ENCODE measurements at regions not wholly inside any gene's neighbourhood (a gene's known extent, or its start where the extent isn't known, plus 50 kb on each side); places are given as distances from the start of the nearest gene placed in this dataset.

DNA sequence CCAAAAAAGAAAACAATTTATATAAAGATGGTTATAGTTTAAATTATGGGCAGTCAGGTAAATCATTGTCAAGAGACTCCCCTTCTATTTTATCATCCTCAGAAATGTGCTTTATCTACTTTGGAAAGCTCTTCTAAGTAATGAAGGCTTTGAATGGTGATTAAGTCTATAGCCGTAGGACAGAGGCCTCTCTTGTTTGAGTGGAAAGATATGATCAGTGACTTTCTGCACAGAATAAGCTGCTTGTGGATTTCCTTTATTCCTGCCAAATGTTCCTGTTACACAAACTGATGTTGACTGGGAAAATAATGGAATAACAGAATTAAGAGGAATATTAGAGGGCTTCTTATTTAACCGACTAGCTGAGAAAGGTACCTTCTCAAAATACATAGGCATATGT is 174.6 kb upstream of the IVNS1ABP start:
- TF ChIP-seq, protein P1, sequence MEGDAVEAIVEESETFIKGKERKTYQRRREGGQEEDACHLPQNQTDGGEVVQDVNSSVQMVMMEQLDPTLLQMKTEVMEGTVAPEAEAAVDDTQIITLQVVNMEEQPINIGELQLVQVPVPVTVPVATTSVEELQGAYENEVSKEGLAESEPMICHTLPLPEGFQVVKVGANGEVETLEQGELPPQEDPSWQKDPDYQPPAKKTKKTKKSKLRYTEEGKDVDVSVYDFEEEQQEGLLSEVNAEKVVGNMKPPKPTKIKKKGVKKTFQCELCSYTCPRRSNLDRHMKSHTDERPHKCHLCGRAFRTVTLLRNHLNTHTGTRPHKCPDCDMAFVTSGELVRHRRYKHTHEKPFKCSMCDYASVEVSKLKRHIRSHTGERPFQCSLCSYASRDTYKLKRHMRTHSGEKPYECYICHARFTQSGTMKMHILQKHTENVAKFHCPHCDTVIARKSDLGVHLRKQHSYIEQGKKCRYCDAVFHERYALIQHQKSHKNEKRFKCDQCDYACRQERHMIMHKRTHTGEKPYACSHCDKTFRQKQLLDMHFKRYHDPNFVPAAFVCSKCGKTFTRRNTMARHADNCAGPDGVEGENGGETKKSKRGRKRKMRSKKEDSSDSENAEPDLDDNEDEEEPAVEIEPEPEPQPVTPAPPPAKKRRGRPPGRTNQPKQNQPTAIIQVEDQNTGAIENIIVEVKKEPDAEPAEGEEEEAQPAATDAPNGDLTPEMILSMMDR (conservative IDR thresholded peaks at IDR 0.05): no peak
- TF ChIP-seq ZFX (IDR thresholded peaks at IDR 0.05): no peak
- H3K27ac ChIP-seq: no peak overlapping the region

DNA sequence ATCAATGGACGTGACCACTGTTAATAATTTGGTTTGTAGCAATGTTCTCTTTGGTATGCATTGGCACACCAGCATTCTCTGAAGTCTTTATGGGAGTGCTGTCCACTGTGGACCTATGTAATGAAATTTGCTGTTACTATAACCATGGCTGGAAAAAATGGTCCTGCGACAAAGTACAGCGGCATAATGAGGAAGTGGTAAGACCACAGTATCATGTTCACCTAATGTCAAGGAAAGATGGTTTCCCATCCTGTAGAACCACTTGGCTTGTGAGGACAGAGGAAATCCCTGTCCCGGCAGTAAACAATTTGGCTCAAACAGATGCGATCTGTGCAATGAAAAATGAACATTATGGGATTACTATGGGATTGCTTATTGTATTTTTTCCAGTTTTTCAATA is 173.9 kb upstream of the IVNS1ABP start:
- no peak overlapping the region for H3K27ac ChIP-seq

DNA sequence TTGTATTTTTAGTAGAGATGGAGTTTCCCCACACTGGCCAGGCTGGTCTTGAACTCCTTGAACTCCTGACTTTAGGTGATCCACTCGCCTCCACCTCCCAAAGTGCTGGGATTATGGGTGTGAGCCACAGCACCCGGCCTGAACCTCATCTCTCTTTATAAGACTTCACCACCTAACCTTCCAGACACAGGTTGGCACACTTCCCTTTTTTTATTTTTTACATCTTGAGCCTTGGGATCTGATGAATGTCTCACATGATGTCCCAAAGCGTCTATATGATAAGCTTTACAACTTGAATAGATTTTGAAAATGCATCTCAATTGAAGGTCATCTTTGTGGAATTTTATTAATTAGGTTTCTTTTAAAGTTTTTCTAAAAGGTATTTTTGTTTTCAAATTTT is 172.4 kb upstream of the IVNS1ABP start:
- TF ChIP-seq ZFX (IDR thresholded peaks at IDR 0.05): no peak
- TF ChIP-seq, protein P1 (conservative IDR thresholded peaks at IDR 0.05): no peak
- H3K27ac ChIP-seq: no peak overlapping the region

More for the DNA sequence above, 173.9 kb upstream of the IVNS1ABP start:
- TF ChIP-seq, protein P1 (conservative IDR thresholded peaks at IDR 0.05): no peak
- no peak for TF ChIP-seq ZFX (IDR thresholded peaks at IDR 0.05)

DNA sequence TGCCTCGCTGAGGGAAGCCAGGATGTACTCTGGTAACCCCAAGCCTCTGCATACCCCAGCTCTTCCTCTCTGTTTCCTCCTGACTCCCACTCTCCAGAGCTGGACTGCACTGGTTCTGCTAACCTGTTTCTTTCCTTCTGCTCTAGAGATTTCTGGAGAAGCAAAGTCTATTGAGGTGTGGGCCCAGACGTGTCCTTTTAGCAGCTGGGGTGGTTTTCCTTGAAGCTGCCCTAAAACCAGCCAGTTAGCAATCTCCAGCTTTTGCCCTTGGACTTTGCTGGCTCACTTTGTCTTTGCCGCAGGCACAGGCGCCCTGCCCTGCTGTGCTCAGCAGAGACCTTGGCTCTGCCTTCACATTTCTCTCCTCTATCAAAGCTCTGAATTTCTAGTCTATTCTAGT is 171.8 kb upstream of the IVNS1ABP start:
- no peak for TF ChIP-seq ZFX (IDR thresholded peaks at IDR 0.05)
- TF ChIP-seq, protein P1 (conservative IDR thresholded peaks at IDR 0.05): no peak
- no peak overlapping the region for H3K27ac ChIP-seq

DNA sequence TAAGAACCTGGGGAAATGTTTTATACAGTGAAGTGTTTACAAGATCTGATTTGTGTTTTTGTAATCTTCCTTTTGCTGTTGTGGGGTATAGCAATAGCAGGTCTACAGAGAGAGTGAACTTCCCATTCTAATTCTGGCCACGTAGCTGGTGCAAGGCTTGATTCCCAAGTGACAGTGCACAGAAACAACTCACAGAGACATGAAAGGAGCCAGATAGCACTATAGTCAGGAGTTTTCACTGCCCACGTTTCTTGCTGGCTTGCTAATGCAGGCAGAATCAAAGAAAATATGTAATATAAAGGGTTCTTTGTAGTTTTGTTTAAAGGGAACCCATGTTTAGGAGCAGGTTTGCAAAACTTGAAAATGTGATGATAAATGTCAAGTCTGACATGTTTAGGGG is 170.9 kb upstream of the IVNS1ABP start:
- TF ChIP-seq, protein P1 (conservative IDR thresholded peaks at IDR 0.05): no peak
- TF ChIP-seq ZFX (IDR thresholded peaks at IDR 0.05): no peak
- H3K27ac ChIP-seq: no peak overlapping the region

DNA sequence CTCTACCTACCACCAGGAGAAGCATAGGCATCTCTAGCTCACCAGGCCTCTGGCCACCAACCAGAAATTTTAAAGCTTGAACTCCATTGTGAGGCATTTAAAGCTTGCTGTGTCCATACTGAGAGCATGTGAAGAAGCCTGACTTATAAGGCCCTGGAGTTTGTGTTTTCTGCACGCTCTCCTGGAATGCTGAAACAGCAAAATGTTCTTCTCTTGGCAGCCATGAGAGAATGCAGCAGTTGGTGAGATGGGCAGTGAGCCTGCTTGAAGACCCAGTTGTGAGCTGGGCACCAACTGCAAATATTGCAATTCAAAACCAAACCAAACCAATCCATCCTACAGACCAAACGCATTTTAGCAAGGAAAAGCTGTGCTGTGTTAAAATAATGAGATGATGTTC is 170.0 kb upstream of the IVNS1ABP start:
- no peak overlapping the region; the same call in 1 of the 2 replicates for H3K27ac ChIP-seq
- TF ChIP-seq, protein P1 (conservative IDR thresholded peaks at IDR 0.05): no peak
- TF ChIP-seq ZFX (IDR thresholded peaks at IDR 0.05): no peak

DNA sequence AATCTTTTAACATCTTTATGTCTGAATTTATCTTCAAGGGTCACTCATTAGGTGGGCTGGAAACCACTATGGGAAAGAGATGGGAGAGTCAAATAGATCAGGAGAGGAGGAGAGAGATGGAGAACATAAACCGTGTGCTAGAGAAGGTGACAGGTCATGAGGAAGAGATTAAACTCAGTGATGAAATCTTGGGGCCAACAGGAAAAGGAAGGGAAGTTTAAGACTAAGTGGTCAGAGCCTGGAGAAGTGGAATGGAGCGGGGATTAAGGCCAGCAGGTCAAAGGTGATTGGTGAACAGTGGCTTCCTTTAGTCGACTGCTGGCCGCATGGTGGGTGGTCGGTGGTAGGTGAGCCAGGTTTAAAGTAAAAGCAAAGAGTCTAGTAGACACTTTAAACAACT is 169.3 kb upstream of the IVNS1ABP start:
- no peak overlapping the region for H3K27ac ChIP-seq
- TF ChIP-seq, protein P1 (conservative IDR thresholded peaks at IDR 0.05): no peak
- TF ChIP-seq ZFX (IDR thresholded peaks at IDR 0.05): no peak

All from C4-2B (cell line).